ENCODE measurements at regions not wholly inside any gene's neighbourhood (a gene's known extent, or its start where the extent isn't known, plus 50 kb on each side); places are given as distances from the start of the nearest gene placed in this dataset.

GRCh38 chr3:43971486-43971885, 270.2 kb upstream of the TOPAZ1 start:
- no peak for DNase-seq

- no peak for DNase-seq
These were observed 263.0 kb upstream of the TOPAZ1 start for GRCh38 chr3:43978708-43979107.

GRCh38 chr3:43979645-43980044, 262.0 kb upstream of the TOPAZ1 start:
- DNase-seq, result no peak

GRCh38 chr3:43994657-43995546, 246.8 kb upstream of the TOPAZ1 start:
- peak in 12 of 56 donors; percentile 16 to 63 (median 44) for DNase-seq

- no peak for DNase-seq
These were observed 245.9 kb upstream of the TOPAZ1 start for GRCh38 chr3:43995547-43996378.

- DNase-seq, result peak in 19 of 56 donors; percentile 28 to 67 (median 44)
These were observed 245.0 kb upstream of the TOPAZ1 start for GRCh38 chr3:43996379-43997301.

- no peak for DNase-seq
These were observed 244.4 kb upstream of the TOPAZ1 start for GRCh38 chr3:43997316-43997715.

- DNase-seq, result peak in 3 of 56 donors; percentile 20 to 46 (median 43)
These were observed 243.8 kb upstream of the TOPAZ1 start for GRCh38 chr3:43997788-43998369.

- DNase-seq, result no peak
These were observed 243.3 kb upstream of the TOPAZ1 start for GRCh38 chr3:43998370-43998835.

GRCh38 chr3:43998836-43999727, 242.6 kb upstream of the TOPAZ1 start:
- DNase-seq, result peak in 36 of 56 donors; percentile 28 to 81 (median 60)

GRCh38 chr3:43999728-44000319, 241.9 kb upstream of the TOPAZ1 start:
- DNase-seq, result no peak

- DNase-seq, result no peak
These were observed 241.1 kb upstream of the TOPAZ1 start for GRCh38 chr3:44000586-44000985.

- DNase-seq, result no peak
These were observed 240.6 kb upstream of the TOPAZ1 start for GRCh38 chr3:44001072-44001471.

GRCh38 chr3:44003801-44004200, 237.9 kb upstream of the TOPAZ1 start:
- no peak for DNase-seq

GRCh38 chr3:44011680-44012079, 230.0 kb upstream of the TOPAZ1 start:
- DNase-seq, result no peak

- DNase-seq, result no peak
These were observed 229.4 kb upstream of the TOPAZ1 start for GRCh38 chr3:44012160-44012899.

GRCh38 chr3:44013967-44014366, 227.7 kb upstream of the TOPAZ1 start:
- DNase-seq, result no peak

GRCh38 chr3:44015170-44015569, 226.5 kb upstream of the TOPAZ1 start:
- DNase-seq, result no peak
